ENCODE measurements at regions not wholly inside any gene's neighbourhood (a gene's known extent, or its start where the extent isn't known, plus 50 kb on each side); places are given as distances from the start of the nearest gene placed in this dataset.

DNA sequence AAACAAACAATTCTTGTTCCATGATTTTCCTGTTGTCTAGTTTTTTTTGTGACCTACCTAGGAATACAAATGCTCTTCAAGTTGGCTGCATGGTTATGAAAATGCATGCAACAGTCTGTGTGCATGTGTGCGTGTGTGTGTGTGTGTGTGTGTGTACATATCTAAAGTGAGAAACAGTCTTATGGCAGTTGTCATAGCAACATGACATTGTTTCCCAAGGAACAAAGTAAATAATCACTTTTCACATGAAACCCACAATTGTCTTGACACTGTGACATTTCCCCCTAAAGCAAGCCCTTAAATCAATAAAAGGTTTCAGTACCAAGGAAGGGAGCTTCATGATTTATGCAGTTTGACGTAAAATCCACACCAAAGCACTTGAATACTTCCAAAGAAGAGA lies 758.4 kb downstream of the CDH8 start:
- TF ChIP-seq POLR2A (IDR thresholded peaks at IDR 0.05; ENCODE audit: low read length) (no peak), GATA1 (IDR thresholded peaks at IDR 0.05; ENCODE audit: low read depth, low read length) (no peak)
